GM12864 (cell line): ENCODE measurements at regions not wholly inside any gene's neighbourhood (a gene's known extent, or its start where the extent isn't known, plus 50 kb on each side); places are given as distances from the start of the nearest gene placed in this dataset.

ENCODE experiments used
- DNase-seq: peaks from one replicate; pipeline ENCODE4 v3.0.0-alpha.2; 2011; ENCODE audit warnings: low read depth
- H3K4me3 ChIP-seq: 2 replicates; pipeline ENCODE4 v1.5.1; 2011; ENCODE audit warnings: mild to moderate bottlenecking, low read depth, low read length, control low read depth
- TF ChIP-seq, protein P1 (sequence below): IDR thresholded peaks from 2 replicates; pipeline ENCODE4 v1.5.1; 2011; ENCODE audit warnings: low read depth, mild to moderate bottlenecking, moderate library complexity, low read length, control low read depth, inconsistent platforms; ENCODE audit errors: missing control alignments

GRCh38 chr4:84342161-84342560 lies 156.9 kb downstream of the NKX6-1 start:
- TF ChIP-seq, protein P1, sequence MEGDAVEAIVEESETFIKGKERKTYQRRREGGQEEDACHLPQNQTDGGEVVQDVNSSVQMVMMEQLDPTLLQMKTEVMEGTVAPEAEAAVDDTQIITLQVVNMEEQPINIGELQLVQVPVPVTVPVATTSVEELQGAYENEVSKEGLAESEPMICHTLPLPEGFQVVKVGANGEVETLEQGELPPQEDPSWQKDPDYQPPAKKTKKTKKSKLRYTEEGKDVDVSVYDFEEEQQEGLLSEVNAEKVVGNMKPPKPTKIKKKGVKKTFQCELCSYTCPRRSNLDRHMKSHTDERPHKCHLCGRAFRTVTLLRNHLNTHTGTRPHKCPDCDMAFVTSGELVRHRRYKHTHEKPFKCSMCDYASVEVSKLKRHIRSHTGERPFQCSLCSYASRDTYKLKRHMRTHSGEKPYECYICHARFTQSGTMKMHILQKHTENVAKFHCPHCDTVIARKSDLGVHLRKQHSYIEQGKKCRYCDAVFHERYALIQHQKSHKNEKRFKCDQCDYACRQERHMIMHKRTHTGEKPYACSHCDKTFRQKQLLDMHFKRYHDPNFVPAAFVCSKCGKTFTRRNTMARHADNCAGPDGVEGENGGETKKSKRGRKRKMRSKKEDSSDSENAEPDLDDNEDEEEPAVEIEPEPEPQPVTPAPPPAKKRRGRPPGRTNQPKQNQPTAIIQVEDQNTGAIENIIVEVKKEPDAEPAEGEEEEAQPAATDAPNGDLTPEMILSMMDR = no peak
- DNase-seq = no peak
- no peak overlapping the region for H3K4me3 ChIP-seq

GRCh38 chr4:84341559-84341958 lies 157.5 kb downstream of the NKX6-1 start:
- no peak overlapping the region for H3K4me3 ChIP-seq
- no peak for DNase-seq
- TF ChIP-seq, protein P1 = no peak

DNA sequence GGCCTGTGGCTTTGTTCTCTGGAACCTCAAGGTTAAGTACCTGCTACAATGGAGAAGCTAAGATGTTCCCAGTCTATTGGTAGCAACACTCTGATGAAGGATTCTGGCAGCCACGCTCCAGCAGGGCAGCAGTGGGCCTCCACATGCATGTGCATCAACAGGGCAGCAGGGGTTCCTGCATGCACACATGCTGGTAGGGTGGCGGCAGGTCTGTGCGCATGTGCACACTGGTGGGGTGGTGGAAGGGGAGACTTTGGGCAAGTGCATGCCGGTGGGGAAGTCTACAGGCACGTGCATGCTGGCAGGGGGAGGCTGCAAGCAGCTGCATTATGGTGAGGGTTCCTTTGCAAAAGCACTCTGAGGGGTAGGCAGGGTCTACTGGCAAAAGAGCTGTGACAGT lies 160.7 kb downstream of the NKX6-1 start:
- H3K4me3 ChIP-seq = no peak overlapping the region
- TF ChIP-seq, protein P1 = no peak
- no peak for DNase-seq

- H3K4me3 ChIP-seq = no peak overlapping the region
- no peak for DNase-seq
- TF ChIP-seq, protein P1 = no peak
Measured at GRCh38 chr4:84336964-84337705, 162.0 kb downstream of the NKX6-1 start.

- TF ChIP-seq, protein P1 = no peak
- no peak for DNase-seq
- no peak overlapping the region for H3K4me3 ChIP-seq
Measured at GRCh38 chr4:84327526-84327925, 171.6 kb downstream of the NKX6-1 start.

- DNase-seq = no peak
- H3K4me3 ChIP-seq = no peak overlapping the region
- TF ChIP-seq, protein P1 = no peak
Measured at GRCh38 chr4:84325625-84326024, 173.5 kb downstream of the NKX6-1 start.
